WI38 (cell line): ENCODE measurements at regions not wholly inside any gene's neighbourhood (a gene's known extent, or its start where the extent isn't known, plus 50 kb on each side); places are given as distances from the start of the nearest gene placed in this dataset.

Experiments used
- H3K4me3 ChIP-seq: 2 replicates; pipeline ENCODE4 v1.5.1; 2011; ENCODE audit warnings: low read depth, mild to moderate bottlenecking, control low read depth, low read length
- TF ChIP-seq, protein P1 (sequence below): IDR thresholded peaks from 2 replicates; pipeline ENCODE4 v1.5.1; 2012; ENCODE audit warnings: low read depth, mild to moderate bottlenecking, control low read depth, low read length

DNA sequence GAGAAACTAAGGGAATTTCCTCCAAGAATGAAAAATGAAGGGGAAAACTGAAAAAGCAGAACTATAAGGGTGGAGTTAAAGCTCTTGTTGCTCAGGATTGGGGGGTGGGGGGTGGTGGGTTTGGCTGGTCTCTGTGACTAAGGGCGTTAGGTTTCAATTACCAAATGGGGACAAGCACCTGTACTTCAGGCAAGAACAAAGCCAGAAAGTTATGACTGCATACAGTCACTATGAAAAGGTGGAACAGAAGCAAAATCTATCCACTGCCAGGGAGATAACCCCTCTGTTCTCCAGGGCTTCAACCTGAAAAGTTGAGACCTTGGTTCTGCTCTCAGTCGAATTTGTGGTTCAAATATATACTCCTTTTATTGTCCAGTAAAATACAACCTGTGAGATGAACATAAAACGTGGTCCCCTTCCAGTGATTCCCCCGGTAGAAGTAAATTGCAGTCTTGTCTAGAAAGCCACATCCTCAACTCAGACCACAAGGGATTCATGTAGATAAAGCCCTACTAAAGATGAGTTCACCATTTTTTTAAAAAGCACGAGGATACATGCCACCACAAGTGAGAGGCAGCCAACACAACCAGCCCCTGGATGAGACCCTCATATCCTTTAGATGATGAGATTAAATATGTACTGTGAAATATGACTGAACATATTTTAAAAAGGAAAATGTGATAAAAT, 257.1 kb upstream of the RPS6KA3 start:
- H3K4me3 ChIP-seq: no peak overlapping the region
- TF ChIP-seq, protein P1, sequence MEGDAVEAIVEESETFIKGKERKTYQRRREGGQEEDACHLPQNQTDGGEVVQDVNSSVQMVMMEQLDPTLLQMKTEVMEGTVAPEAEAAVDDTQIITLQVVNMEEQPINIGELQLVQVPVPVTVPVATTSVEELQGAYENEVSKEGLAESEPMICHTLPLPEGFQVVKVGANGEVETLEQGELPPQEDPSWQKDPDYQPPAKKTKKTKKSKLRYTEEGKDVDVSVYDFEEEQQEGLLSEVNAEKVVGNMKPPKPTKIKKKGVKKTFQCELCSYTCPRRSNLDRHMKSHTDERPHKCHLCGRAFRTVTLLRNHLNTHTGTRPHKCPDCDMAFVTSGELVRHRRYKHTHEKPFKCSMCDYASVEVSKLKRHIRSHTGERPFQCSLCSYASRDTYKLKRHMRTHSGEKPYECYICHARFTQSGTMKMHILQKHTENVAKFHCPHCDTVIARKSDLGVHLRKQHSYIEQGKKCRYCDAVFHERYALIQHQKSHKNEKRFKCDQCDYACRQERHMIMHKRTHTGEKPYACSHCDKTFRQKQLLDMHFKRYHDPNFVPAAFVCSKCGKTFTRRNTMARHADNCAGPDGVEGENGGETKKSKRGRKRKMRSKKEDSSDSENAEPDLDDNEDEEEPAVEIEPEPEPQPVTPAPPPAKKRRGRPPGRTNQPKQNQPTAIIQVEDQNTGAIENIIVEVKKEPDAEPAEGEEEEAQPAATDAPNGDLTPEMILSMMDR: no peak

DNA sequence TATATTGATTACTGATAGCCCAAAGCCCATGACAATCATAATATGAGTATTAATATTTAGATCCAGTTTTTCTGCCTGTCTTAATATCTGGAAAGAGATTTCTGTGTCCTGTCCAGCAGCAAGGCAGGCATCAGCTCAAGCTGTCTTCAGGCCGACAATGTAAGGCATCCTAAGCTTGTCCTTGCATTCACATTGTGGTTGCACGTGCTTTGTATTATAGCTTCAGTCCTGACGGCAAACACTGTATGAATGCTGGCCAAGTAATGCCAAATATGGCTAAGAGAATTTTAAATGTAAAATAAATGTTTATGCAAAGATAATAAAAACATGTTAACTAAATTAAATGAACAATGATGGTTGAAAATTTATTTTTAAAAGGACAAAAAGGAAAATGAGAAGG, 255.7 kb upstream of the RPS6KA3 start:
- no peak overlapping the region for H3K4me3 ChIP-seq
- TF ChIP-seq, protein P1: no peak

DNA sequence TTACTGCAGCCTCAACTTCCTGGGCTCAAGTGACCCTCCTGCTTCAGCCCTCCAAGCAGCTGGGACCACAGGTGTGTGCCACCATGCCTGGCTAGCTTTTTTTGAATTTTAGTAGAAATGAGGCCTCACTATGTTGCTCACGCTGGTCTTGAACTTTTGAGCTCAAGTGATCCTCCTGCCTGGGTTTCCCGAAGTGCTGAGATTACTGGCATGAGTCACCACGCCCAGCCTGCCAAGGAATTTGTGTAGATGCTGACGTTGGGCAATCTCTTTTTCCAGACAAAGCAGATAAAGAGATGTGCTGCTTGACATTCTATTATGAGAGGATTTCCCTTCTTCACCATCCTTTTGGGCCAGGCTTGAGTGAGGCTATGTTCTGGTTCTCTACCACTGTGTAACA, 254.5 kb upstream of the RPS6KA3 start:
- no peak overlapping the region for H3K4me3 ChIP-seq
- TF ChIP-seq, protein P1: no peak

DNA sequence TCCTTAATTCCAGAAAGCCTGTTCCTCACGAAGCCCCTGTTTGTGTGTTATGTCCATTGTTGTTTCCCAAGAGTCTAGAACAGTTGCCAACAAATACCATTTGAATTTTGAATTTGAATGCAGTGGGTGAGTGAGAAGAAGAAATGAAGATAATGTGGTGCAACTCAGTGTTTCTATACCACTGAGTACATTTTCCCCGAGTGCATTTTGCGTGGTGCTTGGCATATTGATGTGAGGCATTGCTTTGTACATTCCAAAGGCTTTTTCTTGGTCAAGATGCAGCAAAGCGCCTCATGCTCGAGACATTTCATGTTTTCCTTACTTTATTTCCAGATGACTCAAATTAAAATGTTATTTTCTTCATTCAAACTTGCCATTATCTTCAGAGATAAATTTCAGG, 253.1 kb upstream of the RPS6KA3 start:
- TF ChIP-seq, protein P1: no peak
- no peak overlapping the region for H3K4me3 ChIP-seq

DNA sequence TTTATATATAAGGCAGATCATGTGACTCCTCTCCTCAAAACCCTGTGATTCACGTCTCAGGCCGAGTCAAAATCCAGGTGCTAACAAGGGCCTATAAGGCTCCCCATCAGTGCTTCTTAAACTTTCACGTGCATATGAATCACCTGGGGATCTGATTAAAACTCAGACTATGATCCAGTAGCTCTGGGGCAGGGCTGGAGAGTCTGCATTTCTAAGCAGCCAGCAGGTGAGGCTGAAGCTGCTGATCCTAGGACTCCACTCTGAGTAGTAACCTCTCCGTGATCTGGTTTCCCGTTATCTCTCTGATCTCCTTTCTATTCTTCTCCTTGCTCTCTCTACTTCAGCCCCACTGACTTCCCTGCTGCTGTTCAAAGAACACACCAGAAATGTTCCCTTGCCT, 252.4 kb upstream of the RPS6KA3 start:
- H3K4me3 ChIP-seq: no peak overlapping the region
- TF ChIP-seq, protein P1: no peak

DNA sequence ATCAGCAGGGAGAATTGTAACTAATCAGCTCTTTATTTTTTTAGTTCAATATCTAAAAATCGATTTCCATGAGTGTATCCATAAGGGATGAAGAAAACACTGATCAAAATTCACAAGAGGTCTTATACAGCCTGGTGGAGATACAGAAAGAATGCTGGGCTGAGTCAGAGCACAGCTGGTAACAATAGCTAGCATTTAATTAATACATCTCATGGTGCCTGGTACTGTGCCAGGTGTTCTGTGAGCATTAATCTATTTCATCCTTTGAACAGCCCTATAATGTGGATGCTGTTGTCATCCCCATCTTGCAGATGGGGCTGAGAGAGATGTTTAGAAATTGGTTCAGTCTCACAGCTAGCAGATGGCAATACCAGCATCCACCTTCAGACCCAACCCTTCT, 250.9 kb upstream of the RPS6KA3 start:
- no peak overlapping the region for H3K4me3 ChIP-seq
- TF ChIP-seq, protein P1: no peak

DNA sequence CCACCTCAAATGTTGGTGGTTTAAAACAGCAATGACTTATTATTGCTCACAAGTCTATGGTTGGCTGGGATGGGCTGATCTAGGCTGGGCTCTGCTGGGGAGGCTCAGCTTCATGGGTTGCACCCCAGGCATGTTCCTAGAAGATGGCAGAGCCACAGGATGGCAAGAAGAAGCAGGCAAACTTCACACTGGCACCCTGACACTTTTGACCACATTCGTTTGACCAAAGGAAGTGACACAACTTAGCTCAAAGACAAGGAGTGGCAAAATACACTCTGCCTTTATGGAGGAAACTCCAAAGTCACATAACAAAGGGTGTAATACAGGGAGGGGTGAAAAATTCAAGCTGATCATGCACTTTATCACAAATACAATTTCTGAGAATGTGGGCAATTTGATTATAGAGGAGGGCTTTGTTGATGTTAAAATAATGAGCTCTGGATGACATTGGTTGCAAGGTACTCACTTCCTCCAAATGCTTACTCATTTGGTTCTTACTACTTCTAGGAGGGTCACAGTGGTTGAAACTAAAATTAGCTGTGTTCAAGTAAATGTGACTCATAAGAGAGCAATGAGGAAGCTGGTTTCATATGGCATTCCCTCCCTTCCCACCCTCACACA, 249.2 kb upstream of the RPS6KA3 start:
- TF ChIP-seq, protein P1: no peak
- H3K4me3 ChIP-seq: no peak overlapping the region
